ENCODE measurements at regions not wholly inside any gene's neighbourhood (a gene's known extent, or its start where the extent isn't known, plus 50 kb on each side); places are given as distances from the start of the nearest gene placed in this dataset.

DNA sequence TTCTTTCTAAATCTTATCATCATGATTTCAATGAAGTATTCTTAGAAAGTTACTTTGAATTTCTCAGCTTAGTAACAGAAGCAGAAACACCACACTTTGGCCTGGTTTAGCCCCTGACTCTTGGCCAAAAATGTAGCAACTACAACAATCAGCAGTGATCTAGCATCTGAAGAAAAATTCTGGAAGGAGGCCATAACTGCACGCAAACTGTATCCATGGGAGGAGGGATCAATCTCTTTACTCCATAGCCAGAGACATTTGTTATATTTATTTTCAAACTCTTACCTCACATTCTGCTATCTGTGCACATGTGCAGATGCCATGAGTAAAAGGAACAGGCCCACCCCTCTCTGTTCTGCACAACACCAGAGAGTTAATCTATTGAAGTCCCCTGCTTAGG lies 251.0 kb upstream of the P2RY1 start:
- TF ChIP-seq, protein P1, sequence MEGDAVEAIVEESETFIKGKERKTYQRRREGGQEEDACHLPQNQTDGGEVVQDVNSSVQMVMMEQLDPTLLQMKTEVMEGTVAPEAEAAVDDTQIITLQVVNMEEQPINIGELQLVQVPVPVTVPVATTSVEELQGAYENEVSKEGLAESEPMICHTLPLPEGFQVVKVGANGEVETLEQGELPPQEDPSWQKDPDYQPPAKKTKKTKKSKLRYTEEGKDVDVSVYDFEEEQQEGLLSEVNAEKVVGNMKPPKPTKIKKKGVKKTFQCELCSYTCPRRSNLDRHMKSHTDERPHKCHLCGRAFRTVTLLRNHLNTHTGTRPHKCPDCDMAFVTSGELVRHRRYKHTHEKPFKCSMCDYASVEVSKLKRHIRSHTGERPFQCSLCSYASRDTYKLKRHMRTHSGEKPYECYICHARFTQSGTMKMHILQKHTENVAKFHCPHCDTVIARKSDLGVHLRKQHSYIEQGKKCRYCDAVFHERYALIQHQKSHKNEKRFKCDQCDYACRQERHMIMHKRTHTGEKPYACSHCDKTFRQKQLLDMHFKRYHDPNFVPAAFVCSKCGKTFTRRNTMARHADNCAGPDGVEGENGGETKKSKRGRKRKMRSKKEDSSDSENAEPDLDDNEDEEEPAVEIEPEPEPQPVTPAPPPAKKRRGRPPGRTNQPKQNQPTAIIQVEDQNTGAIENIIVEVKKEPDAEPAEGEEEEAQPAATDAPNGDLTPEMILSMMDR (IDR thresholded peaks at IDR 0.05) = no peak
- no peak for TF ChIP-seq POLR2AphosphoS5 (IDR thresholded peaks at IDR 0.05)
- TF ChIP-seq POLR2A (IDR thresholded peaks at IDR 0.05) = no peak

Measured in transverse colon (tissue), 4 donors.